ENCODE measurements at regions not wholly inside any gene's neighbourhood (a gene's known extent, or its start where the extent isn't known, plus 50 kb on each side); places are given as distances from the start of the nearest gene placed in this dataset.

GRCh38 chr2:150041722-150042425, 445.6 kb downstream of the RND3 start:
- no peak for DNase-seq (ENCODE audit: low read depth)
- no peak for TF ChIP-seq CTCF (IDR thresholded peaks at IDR 0.05; ENCODE audit: insufficient read depth, low read depth, low read length)
- H3K4me3 ChIP-seq (ENCODE audit: low read depth, low read length), result no peak overlapping the region

- no peak for DNase-seq (ENCODE audit: low read depth)
- H3K4me3 ChIP-seq (ENCODE audit: low read depth, low read length), result no peak overlapping the region
- no peak for TF ChIP-seq CTCF (IDR thresholded peaks at IDR 0.05; ENCODE audit: insufficient read depth, low read depth, low read length)
Measured at GRCh38 chr2:150036622-150037021, 449.0 kb upstream of the MMADHC start.

- no peak for DNase-seq (ENCODE audit: low read depth)
- TF ChIP-seq CTCF (IDR thresholded peaks at IDR 0.05; ENCODE audit: insufficient read depth, low read depth, low read length), result no peak
- H3K4me3 ChIP-seq (ENCODE audit: low read depth, low read length), result no peak overlapping the region
Measured at GRCh38 chr2:150034665-150035064, 447.1 kb upstream of the MMADHC start.

- DNase-seq (ENCODE audit: low read depth), result no peak
- H3K4me3 ChIP-seq (ENCODE audit: low read depth, low read length), result no peak overlapping the region
- no peak for TF ChIP-seq CTCF (IDR thresholded peaks at IDR 0.05; ENCODE audit: insufficient read depth, low read depth, low read length)
Measured at GRCh38 chr2:150030436-150031190, 443.0 kb upstream of the MMADHC start.

- H3K4me3 ChIP-seq (ENCODE audit: low read depth, low read length), result no peak overlapping the region
- TF ChIP-seq CTCF (IDR thresholded peaks at IDR 0.05; ENCODE audit: insufficient read depth, low read depth, low read length), result no peak
- DNase-seq (ENCODE audit: low read depth), result no peak
Measured at GRCh38 chr2:150028322-150028721, 440.7 kb upstream of the MMADHC start.

GRCh38 chr2:150027164-150027563, 439.6 kb upstream of the MMADHC start:
- no peak for TF ChIP-seq CTCF (IDR thresholded peaks at IDR 0.05; ENCODE audit: insufficient read depth, low read depth, low read length)
- H3K4me3 ChIP-seq (ENCODE audit: low read depth, low read length), result no peak overlapping the region
- DNase-seq (ENCODE audit: low read depth), result peak; percentile 56
